Lower leg skin (tissue), 3 donors: ENCODE measurements at regions not wholly inside any gene's neighbourhood (a gene's known extent, or its start where the extent isn't known, plus 50 kb on each side); places are given as distances from the start of the nearest gene placed in this dataset.

Experiments
- POLR2A ChIP-seq, 2 donors: fragments of 450-650 bp; IDR thresholded peaks; one replicate each; pipeline ENCODE4 v1.6.1; 2016 to 2017; ENCODE audit warnings: antibody characterized with exemption in 2 of 2, mild to moderate bottlenecking in 1 of 2, moderate library complexity in 1 of 2
- TF ChIP-seq, protein P1 (sequence below), 3 donors: fragments of 450-650 bp; IDR thresholded peaks; one replicate each; pipeline ENCODE4 v1.5.1; 2016; ENCODE audit warnings: antibody characterized with exemption in 3 of 3, mild to moderate bottlenecking in 3 of 3, moderate library complexity in 2 of 3

- TF ChIP-seq, protein P1, sequence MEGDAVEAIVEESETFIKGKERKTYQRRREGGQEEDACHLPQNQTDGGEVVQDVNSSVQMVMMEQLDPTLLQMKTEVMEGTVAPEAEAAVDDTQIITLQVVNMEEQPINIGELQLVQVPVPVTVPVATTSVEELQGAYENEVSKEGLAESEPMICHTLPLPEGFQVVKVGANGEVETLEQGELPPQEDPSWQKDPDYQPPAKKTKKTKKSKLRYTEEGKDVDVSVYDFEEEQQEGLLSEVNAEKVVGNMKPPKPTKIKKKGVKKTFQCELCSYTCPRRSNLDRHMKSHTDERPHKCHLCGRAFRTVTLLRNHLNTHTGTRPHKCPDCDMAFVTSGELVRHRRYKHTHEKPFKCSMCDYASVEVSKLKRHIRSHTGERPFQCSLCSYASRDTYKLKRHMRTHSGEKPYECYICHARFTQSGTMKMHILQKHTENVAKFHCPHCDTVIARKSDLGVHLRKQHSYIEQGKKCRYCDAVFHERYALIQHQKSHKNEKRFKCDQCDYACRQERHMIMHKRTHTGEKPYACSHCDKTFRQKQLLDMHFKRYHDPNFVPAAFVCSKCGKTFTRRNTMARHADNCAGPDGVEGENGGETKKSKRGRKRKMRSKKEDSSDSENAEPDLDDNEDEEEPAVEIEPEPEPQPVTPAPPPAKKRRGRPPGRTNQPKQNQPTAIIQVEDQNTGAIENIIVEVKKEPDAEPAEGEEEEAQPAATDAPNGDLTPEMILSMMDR (IDR thresholded peaks at IDR 0.05), result no peak
- no peak for TF ChIP-seq POLR2A (IDR thresholded peaks at IDR 0.05)
These were observed 147.6 kb upstream of the TRPM3 start for GRCh38 chr9:71268871-71269635.
